GM12891 (cell line): ENCODE measurements at regions not wholly inside any gene's neighbourhood (a gene's known extent, or its start where the extent isn't known, plus 50 kb on each side); places are given as distances from the start of the nearest gene placed in this dataset.

Source experiments
- DNase-seq: peaks from one replicate; pipeline ENCODE4 v3.0.0; 2011; ENCODE audit warnings: low spot score; ENCODE audit not compliant: insufficient read length
- FAIRE-seq: peaks from 2 replicates; lab custom pipeline; 2011; peaks lifted over from hg19 to GRCh38; lab: Jason Lieb, UNC
- PAX5 ChIP-seq: IDR thresholded peaks from 2 replicates; pipeline ENCODE4 v1.6.1; 2011; ENCODE audit warnings: low read length, moderate library complexity, mild to moderate bottlenecking; ENCODE audit not compliant: insufficient read depth, severe bottlenecking
- POLR2A ChIP-seq: IDR thresholded peaks from 2 replicates; pipeline ENCODE4 v1.6.1; 2011; ENCODE audit warnings: low read depth, low read length, control low read depth
- POLR2AphosphoS5 ChIP-seq: IDR thresholded peaks from 2 replicates; pipeline ENCODE4 v1.6.1; 2011; ENCODE audit warnings: low read depth, low read length, control low read depth
- POU2F2 ChIP-seq: IDR thresholded peaks from 2 replicates; pipeline ENCODE4 v1.6.1; 2011; ENCODE audit warnings: low read depth, mild to moderate bottlenecking, control low read depth, low read length, moderate library complexity
- SPI1 ChIP-seq: IDR thresholded peaks from 2 replicates; pipeline ENCODE4 v1.6.1; 2011; ENCODE audit warnings: low read depth, low read length, control low read depth
- TAF1 ChIP-seq: IDR thresholded peaks from 2 replicates; pipeline ENCODE4 v1.6.1; 2011; ENCODE audit warnings: low read depth, low read length, control low read depth

- no peak for DNase-seq
- FAIRE-seq, result no peak
- no peak for TF ChIP-seq SPI1
- no peak for TF ChIP-seq PAX5
- no peak for TF ChIP-seq POLR2AphosphoS5
- TF ChIP-seq TAF1, result no peak
- no peak for TF ChIP-seq POLR2A
These were observed 173.7 kb downstream of the MBOAT1 start for GRCh38 chr6:20038410-20039204.

GRCh38 chr6:20044883-20045282, 167.4 kb downstream of the MBOAT1 start:
- TF ChIP-seq TAF1, result no peak
- no peak for TF ChIP-seq PAX5
- no peak for TF ChIP-seq SPI1
- TF ChIP-seq POLR2A, result no peak
- TF ChIP-seq POU2F2, result no peak
- no peak for TF ChIP-seq POLR2AphosphoS5
- DNase-seq, result no peak
- no peak for FAIRE-seq
